ENCODE measurements at regions not wholly inside any gene's neighbourhood (a gene's known extent, or its start where the extent isn't known, plus 50 kb on each side); places are given as distances from the start of the nearest gene placed in this dataset.
A peak's percentile ranks its signal among the peaks of the same experiment; 100 is the strongest.

DNA sequence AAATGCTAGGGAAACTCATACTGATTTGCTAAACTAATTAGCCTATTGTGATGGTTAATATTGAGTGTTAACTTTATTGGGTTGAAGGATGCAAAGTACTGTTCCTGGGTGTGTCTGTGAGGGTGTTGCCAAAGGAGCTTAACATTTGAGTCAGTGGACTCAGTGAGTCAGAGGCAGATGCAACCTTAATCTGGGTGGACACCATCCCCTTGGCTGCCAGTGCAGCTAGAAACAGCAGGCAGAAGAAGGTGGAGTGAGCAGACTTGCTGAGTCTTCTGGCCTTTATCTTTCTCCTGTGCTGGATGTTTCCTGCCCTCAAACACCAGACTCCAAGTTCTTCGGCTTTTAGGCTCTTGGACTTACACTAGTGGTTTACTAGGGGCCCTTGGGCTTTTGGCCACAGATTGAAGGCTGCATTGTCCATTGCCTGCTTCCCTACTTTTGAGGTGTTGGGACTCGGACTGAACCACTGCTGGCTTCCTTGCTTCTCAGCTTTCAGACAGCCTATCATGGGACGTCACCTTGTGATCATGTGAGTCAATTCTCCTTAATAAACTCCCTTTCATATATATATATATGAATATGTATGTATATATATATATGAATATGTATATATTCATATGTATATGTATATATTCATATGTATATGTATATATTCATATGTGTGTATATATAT, 69.7 kb downstream of the RPRM start:
- no peak overlapping the region for H3K4me3 ChIP-seq
- H4K20me1 ChIP-seq (ENCODE audit: low read depth): no peaks in the 10 kb centered on the region
- TF ChIP-seq EZH2 (IDR thresholded peaks at IDR 0.05) (no peak), EZH2phosphoT487 (IDR thresholded peaks at IDR 0.05) (no peak), CTCF (IDR thresholded peaks at IDR 0.05) (no peak)
- H3K36me3 ChIP-seq: no peaks in the 10 kb centered on the region
- H3K4me3 Mint-ChIP-seq: no peak overlapping the region
- no peak overlapping the region for H2AFZ ChIP-seq (replicated peaks)
- H3K4me1 ChIP-seq: peaks cover 19% of the 10 kb centered on the region
- no peaks in the 10 kb centered on the region for H3K27me3 ChIP-seq
- no peaks in the 10 kb centered on the region for H3K36me3 Mint-ChIP-seq
- H3K4me2 ChIP-seq: no peak overlapping the region
- peaks cover 4% of the 10 kb centered on the region for H3K4me1 Mint-ChIP-seq
- H3K9ac ChIP-seq: no peak overlapping the region
- H3K9me3 Mint-ChIP-seq: peaks cover 2% of the 10 kb centered on the region
- peaks cover 17% of the 10 kb centered on the region for H3F3A ChIP-seq (ENCODE audit: low read depth)
- no peak for DNase-seq (ENCODE audit: low spot score)
- H3K27ac Mint-ChIP-seq: no peak overlapping the region
- peaks cover 18% of the 10 kb centered on the region for H3K79me2 ChIP-seq (ENCODE audit: low read depth)
- peaks cover 2% of the 10 kb centered on the region for H3K27me3 Mint-ChIP-seq (ENCODE audit: insufficient read depth, low read depth)
- H3K9me3 ChIP-seq (ENCODE audit: low read depth): no peaks in the 10 kb centered on the region
- no peak overlapping the region for H3K27ac ChIP-seq

DNA sequence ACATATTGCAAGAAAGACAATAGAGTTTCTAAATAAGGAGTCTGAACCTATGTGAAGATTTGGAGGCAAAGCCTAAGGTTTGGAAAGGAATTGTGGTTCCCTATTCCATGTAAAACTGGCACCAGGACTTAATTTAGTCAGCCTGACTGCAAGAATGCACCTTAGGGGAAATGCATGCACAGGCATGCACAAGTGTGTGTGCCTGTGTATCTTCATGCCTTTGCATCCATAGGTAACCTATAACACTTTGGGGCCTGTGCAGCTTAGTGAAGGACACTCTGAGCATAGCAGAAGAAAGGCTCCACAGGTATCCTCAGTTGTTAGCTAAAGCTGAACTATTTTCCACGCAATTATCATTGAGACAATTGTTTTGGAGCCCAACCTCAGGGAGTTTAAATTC, 73.4 kb downstream of the RPRM start:
- Mint-ChIP-seq H3K9me3 (peaks cover 2% of the 10 kb centered on the region), H3K27ac (no peak overlapping the region), H3K4me1 (peaks cover 6% of the 10 kb centered on the region), H3K4me3 (no peak overlapping the region), H3K27me3 (ENCODE audit: insufficient read depth, low read depth) (peaks cover 2% of the 10 kb centered on the region), H3K36me3 (no peaks in the 10 kb centered on the region)
- no peaks in the 10 kb centered on the region for H3K9me3 ChIP-seq (ENCODE audit: low read depth)
- no peak overlapping the region for H3K27ac ChIP-seq
- H2AFZ ChIP-seq (replicated peaks): no peak overlapping the region
- TF ChIP-seq EZH2 (IDR thresholded peaks at IDR 0.05): no peak
- TF ChIP-seq EZH2phosphoT487 (IDR thresholded peaks at IDR 0.05): no peak
- TF ChIP-seq CTCF (IDR thresholded peaks at IDR 0.05): no peak
- no peaks in the 10 kb centered on the region for H3K27me3 ChIP-seq
- DNase-seq (ENCODE audit: low spot score): peak; percentile 41
- peak overlapping the region; percentile 64 for H3K4me3 ChIP-seq
- H4K20me1 ChIP-seq (ENCODE audit: low read depth): no peaks in the 10 kb centered on the region
- H3K4me1 ChIP-seq: peaks cover 19% of the 10 kb centered on the region
- peaks cover 19% of the 10 kb centered on the region for H3K79me2 ChIP-seq (ENCODE audit: low read depth)
- no peak overlapping the region for H3K9ac ChIP-seq
- peak overlapping the region; percentile 90 for H3K4me2 ChIP-seq
- H3K36me3 ChIP-seq: no peaks in the 10 kb centered on the region
- H3F3A ChIP-seq (ENCODE audit: low read depth): peaks cover 17% of the 10 kb centered on the region

DNA sequence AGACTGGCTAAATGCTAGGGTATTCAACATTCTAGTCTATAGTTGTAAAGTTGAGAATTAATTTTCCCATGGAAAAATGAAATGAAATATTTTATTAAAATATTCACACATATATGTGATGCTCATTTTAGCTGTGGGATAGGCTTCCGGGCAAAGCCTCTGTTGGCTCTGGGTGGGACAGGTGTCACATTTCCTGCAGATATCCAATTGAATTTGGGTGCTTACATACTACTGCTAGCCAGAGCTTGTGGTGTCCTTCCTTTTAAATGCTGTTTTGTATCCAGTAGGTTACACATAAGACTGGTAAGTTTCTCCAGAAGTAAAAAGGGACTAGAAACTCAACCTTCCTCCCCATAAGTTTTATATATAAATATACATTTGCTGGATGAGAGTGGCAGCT, 73.8 kb downstream of the RPRM start:
- Histone ChIP-seq H3F3A (ENCODE audit: low read depth) (peaks cover 17% of the 10 kb centered on the region), H3K4me1 (peaks cover 19% of the 10 kb centered on the region), H3K4me2 (peak overlapping the region; percentile 90), H3K36me3 (no peaks in the 10 kb centered on the region), H3K27ac (no peak overlapping the region), H3K4me3 (peak overlapping the region; percentile 64), H2AFZ (replicated peaks) (no peak overlapping the region), H3K9ac (no peak overlapping the region), H3K9me3 (ENCODE audit: low read depth) (no peaks in the 10 kb centered on the region), H3K27me3 (no peaks in the 10 kb centered on the region), H4K20me1 (ENCODE audit: low read depth) (no peaks in the 10 kb centered on the region), H3K79me2 (ENCODE audit: low read depth) (peaks cover 19% of the 10 kb centered on the region)
- Mint-ChIP-seq H3K4me3 (no peak overlapping the region), H3K4me1 (peaks cover 6% of the 10 kb centered on the region), H3K27ac (no peak overlapping the region), H3K9me3 (peaks cover 2% of the 10 kb centered on the region), H3K27me3 (ENCODE audit: insufficient read depth, low read depth) (peaks cover 2% of the 10 kb centered on the region), H3K36me3 (no peaks in the 10 kb centered on the region)
- TF ChIP-seq EZH2 (IDR thresholded peaks at IDR 0.05) (no peak), CTCF (IDR thresholded peaks at IDR 0.05) (no peak), EZH2phosphoT487 (IDR thresholded peaks at IDR 0.05) (no peak)
- DNase-seq (ENCODE audit: low spot score): peak; percentile 18
